Neutrophil (primary cell): ENCODE measurements at regions not wholly inside any gene's neighbourhood (a gene's known extent, or its start where the extent isn't known, plus 50 kb on each side); places are given as distances from the start of the nearest gene placed in this dataset.

Experiments
- H3K27ac ChIP-seq: fragments of 200-600 bp; sonication (generic); 2 replicates; pipeline ENCODE4 v1.5.1; 2016; ENCODE audit warnings: mild to moderate bottlenecking, moderate library complexity
- H3K27me3 ChIP-seq: fragments of 200-600 bp; sonication (generic); 2 replicates; pipeline ENCODE4 v1.6.0; 2016; ENCODE audit warnings: mild to moderate bottlenecking
- H3K36me3 ChIP-seq: fragments of 200-600 bp; sonication (generic); 2 replicates; pipeline ENCODE4 v1.5.1; 2017
- H3K4me1 ChIP-seq, 2 experiments: fragments of 200-600 bp in 1 of 2; sonication (generic) in 1 of 2; 1 replicate in 1 of 2; 2 replicates in 1 of 2; pipeline versions ENCODE4 v1.5.1 to v1.6.1; 2013 to 2016; ENCODE audit warnings: low read depth in 1 of 2, low read length in 1 of 2, mild to moderate bottlenecking in 1 of 2, moderate library complexity in 1 of 2; ENCODE audit not compliant: control insufficient read depth in 1 of 2, insufficient read depth in 1 of 2
- H3K4me3 ChIP-seq, 2 experiments: fragments of 200-600 bp in 1 of 2; sonication (generic) in 1 of 2; 1 replicate in 1 of 2; 2 replicates in 1 of 2; pipeline ENCODE4 v1.5.1; 2013 to 2016; ENCODE audit warnings: low read depth in 1 of 2, low read length in 1 of 2, mild to moderate bottlenecking in 1 of 2, moderate library complexity in 1 of 2
- H3K9me3 ChIP-seq: fragments of 200-600 bp; sonication (generic); 2 replicates; pipeline ENCODE4 v1.5.1; 2016
- CTCF ChIP-seq: fragments of 200-600 bp; sonication (generic); IDR thresholded peaks from 2 replicates; pipeline ENCODE4 v1.5.1; 2016; ENCODE audit warnings: antibody characterized with exemption

GRCh38 chr2:236730393-236730792 is 160.8 kb downstream of the ACKR3 start:
- no peaks in the 10 kb centered on the region for H3K4me1 ChIP-seq
- TF ChIP-seq CTCF: no peak
- no peak overlapping the region for H3K27ac ChIP-seq
- no peak overlapping the region for H3K4me3 ChIP-seq
- H3K27me3 ChIP-seq: peaks cover 17% of the 10 kb centered on the region
- no peaks in the 10 kb centered on the region for H3K9me3 ChIP-seq
- no peaks in the 10 kb centered on the region for H3K36me3 ChIP-seq

GRCh38 chr2:236731767-236732580 is 162.3 kb downstream of the ACKR3 start:
- Histone ChIP-seq H3K27me3 (peaks cover 28% of the 10 kb centered on the region), H3K4me1 (no peaks in the 10 kb centered on the region), H3K27ac (no peak overlapping the region), H3K9me3 (no peaks in the 10 kb centered on the region), H3K36me3 (no peaks in the 10 kb centered on the region), H3K4me3 (no peak overlapping the region)
- no peak for TF ChIP-seq CTCF

- H3K4me1 ChIP-seq: no peaks in the 10 kb centered on the region
- H3K27ac ChIP-seq: no peak overlapping the region
- H3K9me3 ChIP-seq: no peaks in the 10 kb centered on the region
- no peak for TF ChIP-seq CTCF
- no peak overlapping the region for H3K4me3 ChIP-seq
- H3K27me3 ChIP-seq: peaks cover 40% of the 10 kb centered on the region
- H3K36me3 ChIP-seq: no peaks in the 10 kb centered on the region
These were observed 163.5 kb downstream of the ACKR3 start for GRCh38 chr2:236733156-236733555.

GRCh38 chr2:236735825-236736238 is 166.2 kb downstream of the ACKR3 start:
- Histone ChIP-seq H3K36me3 (no peaks in the 10 kb centered on the region), H3K4me1 (no peaks in the 10 kb centered on the region), H3K9me3 (no peaks in the 10 kb centered on the region), H3K27ac (no peak overlapping the region), H3K27me3 (peaks cover 47% of the 10 kb centered on the region), H3K4me3 (no peak overlapping the region)
- TF ChIP-seq CTCF: no peak

GRCh38 chr2:236738030-236738429 is 168.4 kb downstream of the ACKR3 start:
- Histone ChIP-seq H3K36me3 (no peaks in the 10 kb centered on the region), H3K27ac (no peak overlapping the region), H3K9me3 (no peaks in the 10 kb centered on the region), H3K4me3 (no peak overlapping the region), H3K27me3 (peaks cover 47% of the 10 kb centered on the region), H3K4me1 (no peaks in the 10 kb centered on the region)
- TF ChIP-seq CTCF: no peak
